Esophagus squamous epithelium (tissue), 4 donors: ENCODE measurements at regions not wholly inside any gene's neighbourhood (a gene's known extent, or its start where the extent isn't known, plus 50 kb on each side); places are given as distances from the start of the nearest gene placed in this dataset.

Experiments
- CTCF ChIP-seq, 6 experiments: fragments of 450-650 bp in 4 of 6; fragments of 200-600 bp in 2 of 6; sonication (generic) in 2 of 6; IDR thresholded peaks; one replicate each; pipeline ENCODE4 v1.5.1; 2016 to 2019; ENCODE audit warnings: antibody characterized with exemption in 6 of 6, mild to moderate bottlenecking in 4 of 6, moderate library complexity in 4 of 6
- POLR2A ChIP-seq, 4 donors: fragments of 450-650 bp; IDR thresholded peaks; one replicate each; pipeline ENCODE4 v1.6.1; 2017; ENCODE audit warnings: antibody characterized with exemption in 4 of 4, mild to moderate bottlenecking in 4 of 4, moderate library complexity in 3 of 4

- TF ChIP-seq CTCF (IDR thresholded peaks at IDR 0.05) (no peak), POLR2A (IDR thresholded peaks at IDR 0.05) (no peak)
Measured at GRCh38 chr5:114308508-114308907, 53.4 kb upstream of the KCNN2 start.
